GM19395 (cell line): ENCODE measurements at regions not wholly inside any gene's neighbourhood (a gene's known extent, or its start where the extent isn't known, plus 50 kb on each side); places are given as distances from the start of the nearest gene placed in this dataset.
A peak's percentile ranks its signal among the peaks of the same experiment; 100 is the strongest.

Experiments used
- ATAC-seq: cut with Tn5 transposase; IDR thresholded peaks from one replicate; pipeline ENCODE4 v1.9.1; 2021; ENCODE audit warnings: mild to moderate bottlenecking, moderate library complexity; ENCODE audit not compliant: unreplicated experiment

DNA sequence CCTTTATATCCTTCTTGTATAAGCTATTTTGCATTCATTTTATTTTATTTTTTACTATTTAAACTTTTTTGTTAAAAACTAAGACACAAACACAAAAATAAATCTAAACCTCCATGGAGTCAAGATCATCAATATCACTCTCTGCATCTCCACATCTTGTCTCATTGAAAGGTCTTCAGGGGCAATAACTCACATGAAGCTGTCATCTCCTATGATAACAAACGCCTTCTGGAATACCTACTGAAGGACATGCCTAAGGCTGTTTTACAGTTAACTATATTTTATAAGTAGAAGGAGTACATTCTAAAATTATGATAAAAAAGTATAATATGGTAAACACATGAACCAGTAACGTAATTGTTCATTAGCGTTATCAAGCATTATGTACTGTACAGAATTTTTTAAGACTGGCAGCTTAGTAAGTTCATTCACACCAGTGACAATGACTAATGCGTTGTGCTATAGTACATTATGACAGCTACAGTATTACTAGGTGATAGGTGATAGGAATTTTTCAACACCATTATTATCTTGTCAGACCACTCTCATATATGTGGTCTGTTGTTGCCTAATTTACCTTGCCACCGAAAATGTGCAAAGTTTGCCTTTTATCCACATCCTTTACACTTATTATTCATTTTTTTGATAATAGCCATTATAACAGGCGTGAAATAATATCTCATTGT is 390.7 kb upstream of the SLITRK1 start:
- ATAC-seq: no peak

DNA sequence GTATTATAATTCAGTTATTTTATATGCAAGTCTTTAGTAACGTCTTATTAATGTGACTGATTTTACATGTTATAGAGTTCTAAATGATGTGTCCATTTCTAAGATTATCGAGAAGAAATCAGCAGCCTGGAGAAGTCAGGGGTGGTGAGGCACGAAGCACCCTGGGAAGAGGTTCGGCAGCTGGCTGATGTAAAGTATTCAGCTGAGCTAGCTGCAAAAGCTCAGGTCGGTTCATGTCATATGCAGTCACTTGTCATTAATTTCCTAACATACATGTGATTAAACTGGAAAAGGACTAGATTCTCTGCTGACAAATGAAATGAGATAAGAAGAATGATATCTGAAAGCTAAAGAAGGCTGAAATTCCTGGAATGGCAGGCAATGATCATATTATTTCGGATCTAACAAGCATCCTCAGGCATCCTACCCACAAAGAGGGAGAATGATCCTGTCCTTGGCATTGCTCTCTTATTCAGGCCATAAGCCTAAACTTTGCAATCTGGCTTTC is 383.0 kb upstream of the SLITRK1 start:
- no peak for ATAC-seq

DNA sequence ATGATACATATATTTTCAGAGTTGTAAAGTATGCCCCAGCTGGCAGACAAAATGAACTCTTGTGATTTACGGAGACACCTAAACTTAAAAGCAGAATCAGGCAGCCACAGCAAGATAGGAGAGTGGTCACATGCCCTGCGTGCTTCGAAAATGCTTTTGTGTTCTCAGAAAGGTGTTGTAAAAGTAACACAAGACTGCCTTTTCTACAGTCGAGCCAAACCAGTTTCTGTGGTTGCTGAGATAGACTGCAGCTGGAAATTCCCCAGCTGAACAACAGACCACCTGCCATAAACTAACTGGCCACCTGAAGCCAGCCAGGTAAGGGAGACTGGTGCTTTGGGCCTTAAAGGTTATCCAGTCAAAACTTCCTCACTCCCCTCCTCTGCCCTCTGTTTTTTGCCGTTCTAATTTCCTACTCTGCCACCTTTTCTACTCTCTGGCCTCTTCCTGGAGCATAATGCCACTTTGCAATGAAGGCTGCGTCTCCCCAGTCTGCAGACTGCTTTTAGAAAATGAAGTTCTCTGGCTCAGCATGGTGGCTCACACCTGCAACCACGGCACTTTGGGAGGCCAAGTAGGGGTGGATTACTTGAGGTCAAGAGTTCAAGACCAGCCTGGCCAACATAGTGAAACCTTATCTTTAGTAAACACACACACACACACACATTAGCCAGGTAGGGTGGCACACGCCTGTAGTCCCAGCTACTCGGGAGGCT is 381.2 kb upstream of the SLITRK1 start:
- no peak for ATAC-seq

DNA sequence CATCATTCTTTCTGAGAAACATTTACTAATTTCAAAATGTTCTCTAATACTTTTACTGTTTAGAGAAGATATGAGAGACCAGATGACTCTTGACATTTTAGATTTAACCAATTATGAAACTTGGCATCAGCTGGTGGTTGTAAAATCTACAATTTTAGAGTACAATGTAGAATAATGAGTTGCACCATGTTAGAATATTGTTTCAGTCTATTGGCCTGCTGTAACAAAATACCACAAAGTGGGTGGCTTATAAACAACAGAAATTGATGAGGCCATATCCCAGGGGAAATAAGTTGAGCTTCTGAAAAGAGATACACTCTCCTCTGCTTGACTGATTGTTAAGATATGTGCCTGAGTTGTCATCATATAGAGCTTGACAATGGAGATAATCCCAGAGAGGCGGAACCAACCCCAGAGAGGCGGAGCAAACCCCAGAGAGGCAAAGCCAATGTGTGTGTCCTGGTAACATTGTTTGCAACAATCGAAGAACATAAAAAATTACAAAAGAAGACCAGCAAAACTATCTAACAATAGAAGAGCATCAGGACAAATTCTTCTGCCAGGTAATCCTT is 373.0 kb upstream of the SLITRK1 start:
- no peak for ATAC-seq

DNA sequence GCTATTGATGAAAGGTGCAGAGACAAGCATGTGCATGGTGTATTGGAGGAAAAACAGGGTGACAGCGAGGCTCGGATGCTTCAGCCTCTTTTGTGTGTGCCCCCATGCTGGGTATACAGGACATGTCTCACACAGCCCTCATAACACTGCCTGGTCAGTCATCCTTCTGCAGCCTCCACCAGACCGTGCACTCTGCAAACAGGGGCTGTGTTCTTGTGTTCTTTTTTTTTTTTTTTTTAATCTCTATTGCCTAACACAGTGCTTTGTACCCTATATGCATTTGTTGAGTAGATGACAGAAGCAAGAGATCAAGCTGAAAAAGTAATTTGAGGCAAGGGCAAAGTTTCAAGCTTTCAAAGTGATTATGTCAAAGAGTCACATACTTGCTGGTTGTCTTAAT is 367.2 kb upstream of the SLITRK1 start:
- ATAC-seq: no peak

DNA sequence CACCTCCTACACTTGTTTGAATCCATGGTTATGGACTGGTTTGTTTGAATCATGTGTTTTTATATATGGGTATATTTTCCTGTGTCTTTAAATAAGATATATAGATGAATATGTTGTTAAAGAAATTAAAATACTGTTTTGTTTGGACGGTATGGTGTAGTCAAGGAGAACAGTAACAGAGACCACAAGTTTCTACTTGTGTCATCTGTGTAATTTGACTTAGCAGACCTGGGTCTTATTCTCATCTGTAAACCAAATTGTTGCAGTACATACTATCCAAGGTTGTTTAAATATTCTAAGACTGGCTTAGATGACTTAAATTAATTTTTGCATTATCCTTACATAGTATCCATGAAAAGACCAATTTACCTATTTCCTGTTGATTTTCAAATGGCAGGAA is 361.1 kb upstream of the SLITRK1 start:
- ATAC-seq: no peak

DNA sequence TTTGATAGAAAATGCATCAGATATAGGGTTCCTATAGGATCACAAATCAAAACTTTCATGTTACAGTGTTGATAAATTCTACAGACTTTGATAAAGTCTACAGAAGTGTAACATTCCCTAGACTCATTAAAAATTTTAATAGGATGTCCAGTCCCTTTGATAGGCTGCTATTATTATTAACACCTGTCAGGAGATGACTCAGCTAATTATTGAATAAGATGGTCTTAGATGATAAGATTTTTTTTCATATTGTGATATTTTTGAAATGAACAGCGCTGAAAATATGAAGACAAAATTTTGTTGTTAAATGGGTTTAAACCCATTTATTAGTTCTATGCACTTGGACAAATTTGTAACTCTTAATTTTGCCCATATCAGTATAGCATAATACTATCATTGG is 356.8 kb upstream of the SLITRK1 start:
- no peak for ATAC-seq

DNA sequence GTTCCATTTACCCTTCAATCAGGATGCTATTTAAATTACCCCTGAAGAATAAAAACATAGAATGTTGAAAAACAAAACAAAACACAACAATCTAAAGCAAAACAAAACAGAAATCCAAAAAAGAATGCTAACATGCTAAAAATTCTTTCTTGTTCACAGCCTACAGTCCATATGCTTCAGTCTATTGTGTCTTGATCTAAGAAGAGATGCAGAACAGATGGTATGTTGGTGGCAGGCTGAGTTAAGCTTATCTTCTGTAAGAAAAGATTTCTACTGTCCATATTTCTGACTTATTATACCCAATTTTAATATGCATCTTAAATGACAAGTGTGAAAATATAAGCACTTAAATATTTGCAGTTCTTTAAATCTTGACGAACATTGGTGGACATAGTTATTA is 356.1 kb upstream of the SLITRK1 start:
- no peak for ATAC-seq

DNA sequence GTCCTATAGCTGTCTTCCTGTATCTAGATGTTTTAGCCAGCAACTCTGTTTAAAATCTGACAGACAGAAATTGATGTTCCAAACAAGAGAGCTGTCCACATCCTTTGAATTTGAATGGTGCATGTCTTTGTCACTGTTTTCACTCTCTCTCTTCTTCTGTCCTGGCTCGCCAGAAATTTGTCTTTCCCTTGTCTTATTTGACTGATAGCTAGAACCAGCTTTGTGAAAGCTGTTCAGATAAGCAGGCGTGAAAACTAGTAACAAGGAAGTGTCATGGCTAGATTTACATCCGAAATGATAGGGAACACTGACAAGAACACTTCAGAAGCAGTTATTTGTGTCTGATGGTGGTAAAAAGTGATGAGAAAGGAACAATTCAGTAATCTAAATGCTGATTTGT is 354.9 kb upstream of the SLITRK1 start:
- ATAC-seq: no peak

DNA sequence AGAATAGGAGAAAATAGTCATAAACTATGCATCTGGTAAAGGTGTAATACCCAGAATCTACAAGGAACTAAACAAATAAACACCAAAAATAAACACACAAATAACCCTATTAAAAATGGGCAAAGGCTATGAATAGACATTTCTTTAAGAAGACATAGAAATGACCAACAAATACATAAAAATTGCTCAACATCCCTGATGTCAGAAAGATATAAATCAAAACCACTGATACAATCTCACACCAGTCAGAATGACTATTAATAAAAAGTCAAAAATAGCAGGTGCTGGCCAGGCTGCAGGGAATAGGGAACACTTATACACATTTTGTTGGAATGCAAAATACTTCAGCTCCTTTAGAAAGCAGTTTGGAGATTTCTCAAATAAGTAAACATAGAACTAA is 352.1 kb upstream of the SLITRK1 start:
- ATAC-seq: no peak

DNA sequence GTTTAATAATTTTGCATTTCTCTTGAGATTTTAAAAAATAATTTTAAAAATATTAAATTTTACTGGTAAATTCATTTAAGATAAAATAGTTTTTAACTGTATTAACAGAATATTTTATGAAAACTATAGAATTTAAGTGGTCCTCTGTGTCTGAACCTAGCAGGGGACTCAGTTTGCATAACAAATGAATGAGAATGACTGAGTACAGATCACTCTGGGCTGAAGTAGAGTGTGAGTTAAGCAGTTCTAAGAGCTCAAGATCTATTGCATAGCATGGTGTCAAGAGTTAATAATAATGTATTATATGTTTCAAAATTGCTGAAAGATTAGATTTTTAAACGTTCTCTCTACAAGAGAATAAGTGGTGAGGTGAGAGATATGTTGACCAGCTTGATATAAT is 348.3 kb upstream of the SLITRK1 start:
- no peak for ATAC-seq

DNA sequence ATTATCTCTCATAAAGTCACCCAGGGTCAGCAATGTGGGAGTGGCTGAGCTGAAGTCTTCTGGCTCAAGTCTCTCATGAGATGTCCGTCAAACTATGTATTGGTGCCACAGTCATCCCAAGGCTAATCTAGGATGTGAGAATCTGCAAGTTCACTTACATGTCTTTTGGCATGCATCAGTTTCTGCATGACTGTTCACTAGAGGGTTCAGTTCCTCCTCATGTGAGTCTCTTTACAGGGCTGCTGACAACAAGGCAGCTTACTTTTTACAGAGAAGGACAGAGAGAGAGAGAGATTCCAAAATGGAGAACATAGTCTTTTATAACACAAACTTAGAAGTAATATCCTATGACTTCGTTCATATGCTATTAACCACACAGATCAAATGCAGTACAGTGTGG is 328.8 kb upstream of the SLITRK1 start:
- no peak for ATAC-seq

DNA sequence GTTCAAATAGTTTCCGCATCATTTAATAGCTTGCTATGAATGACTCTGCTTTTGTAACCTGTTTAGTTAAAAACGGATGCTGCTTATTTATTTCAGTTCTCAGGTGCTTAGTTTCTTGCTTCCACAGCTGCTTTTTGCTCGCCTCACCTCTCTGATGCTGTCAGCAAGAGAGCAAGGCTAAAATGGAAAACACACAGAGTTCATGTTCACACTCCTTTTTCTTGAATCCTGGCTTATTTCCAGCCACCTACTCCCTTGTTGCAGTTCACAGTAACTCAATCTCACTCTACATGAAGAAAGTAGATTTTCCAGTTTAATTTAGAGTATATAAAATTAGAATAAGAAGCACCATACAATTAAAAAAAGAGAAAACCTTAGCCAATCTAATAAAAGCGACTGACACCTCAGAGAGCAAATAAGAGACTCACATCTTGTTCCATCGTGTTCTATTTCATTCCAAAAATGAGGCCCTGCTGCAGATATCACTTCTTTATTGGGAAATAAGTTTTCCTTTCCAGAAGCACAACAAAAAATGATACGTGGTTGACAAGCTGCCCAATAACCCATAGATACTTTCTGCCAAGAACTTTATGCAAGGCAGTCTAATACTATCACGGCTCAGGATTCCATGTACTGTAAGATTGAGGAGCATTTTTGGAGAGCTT is 326.1 kb upstream of the SLITRK1 start:
- no peak for ATAC-seq

DNA sequence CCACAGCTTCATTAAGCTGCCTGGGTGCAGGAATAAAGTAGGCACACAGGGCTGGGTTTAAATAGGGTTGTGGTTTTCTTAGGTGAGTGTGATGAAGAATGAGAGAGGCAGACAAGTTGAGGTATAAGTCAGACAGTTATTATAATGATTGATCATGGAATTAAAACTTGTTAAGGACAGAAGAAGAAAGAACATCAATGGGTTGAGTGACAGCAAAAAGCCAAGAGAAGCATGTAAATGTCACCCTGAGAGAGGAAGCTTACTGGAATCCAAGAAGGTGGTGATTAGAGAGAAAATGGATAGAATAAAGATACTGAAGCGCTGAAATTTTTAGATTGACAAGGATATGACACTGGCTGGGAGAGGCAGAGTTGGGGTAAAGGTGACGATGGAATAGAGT is 325.2 kb upstream of the SLITRK1 start:
- ATAC-seq: no peak

DNA sequence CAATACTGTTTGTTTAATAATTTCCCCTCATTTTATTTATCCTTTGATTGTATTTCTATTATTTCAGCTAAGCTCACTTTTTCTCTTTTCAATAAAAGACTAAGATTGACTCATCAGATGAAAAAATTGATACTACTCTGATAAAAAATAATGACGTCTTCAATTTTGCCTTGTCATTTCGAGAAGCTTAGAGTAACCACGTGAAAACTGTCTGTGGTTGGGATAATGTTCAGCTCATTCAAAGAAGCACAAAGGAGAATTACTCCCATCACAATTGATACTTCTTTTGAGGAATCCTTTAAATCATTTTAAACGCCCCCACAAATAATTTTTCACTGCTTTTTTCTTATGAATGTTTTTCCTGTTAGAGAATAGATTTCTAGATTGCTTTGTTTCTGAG is 318.7 kb upstream of the SLITRK1 start:
- ATAC-seq: no peak

DNA sequence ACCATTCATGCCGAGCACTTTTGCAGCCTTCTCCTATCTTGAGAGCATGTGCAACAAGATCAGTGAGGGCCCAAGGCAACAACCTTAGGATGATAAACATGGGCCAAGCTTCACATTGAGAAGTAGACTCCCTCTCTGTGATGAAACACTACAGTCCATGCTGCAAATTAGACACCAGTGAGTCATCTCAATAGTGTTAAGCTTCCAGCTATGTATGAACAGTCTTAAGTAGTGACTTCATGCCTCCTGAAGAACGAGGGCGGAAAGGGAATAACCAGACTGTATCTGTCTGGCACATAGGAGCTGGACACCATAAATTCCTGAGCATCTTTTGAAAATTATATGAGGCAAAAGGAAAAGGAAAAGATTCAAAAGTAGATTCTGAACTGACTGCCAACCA is 309.9 kb upstream of the SLITRK1 start:
- no peak for ATAC-seq

DNA sequence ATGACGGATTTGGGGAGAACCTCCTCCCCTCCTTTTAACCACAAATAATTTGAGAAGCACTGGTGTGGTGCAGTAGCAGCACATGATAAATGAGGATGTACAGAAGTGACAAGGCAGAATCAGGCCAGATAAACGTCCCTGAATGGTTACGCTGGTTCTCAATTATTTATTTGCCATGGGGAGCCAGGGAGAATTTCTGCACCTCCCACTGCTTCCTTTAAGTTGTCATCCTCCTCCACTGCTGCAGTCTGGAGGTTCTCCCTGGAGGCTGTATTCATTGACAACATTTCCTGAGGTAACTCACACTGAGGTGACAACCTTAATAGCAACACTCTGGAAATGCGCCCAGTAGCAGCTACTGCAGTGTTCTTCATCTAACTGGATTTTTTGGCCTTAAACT is 308.9 kb upstream of the SLITRK1 start:
- ATAC-seq: no peak

DNA sequence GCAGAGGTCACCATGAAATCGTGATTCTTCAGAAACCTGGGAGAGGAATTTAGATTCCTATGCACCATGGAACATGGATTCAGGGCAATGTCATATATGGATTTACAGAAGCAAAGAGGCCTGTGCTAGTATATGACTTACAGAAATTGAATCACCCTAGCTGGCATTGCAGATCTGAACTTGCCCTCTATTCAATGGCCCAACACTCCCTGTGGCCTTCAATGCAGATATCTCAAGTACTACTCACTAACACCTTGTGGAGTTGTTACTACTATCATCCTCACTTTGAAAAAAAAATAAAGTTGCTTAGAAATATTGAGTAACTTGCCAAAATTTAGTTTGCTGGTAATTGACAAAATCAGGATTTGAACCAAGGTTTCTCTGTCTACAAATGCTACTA is 305.4 kb upstream of the SLITRK1 start:
- ATAC-seq: no peak

DNA sequence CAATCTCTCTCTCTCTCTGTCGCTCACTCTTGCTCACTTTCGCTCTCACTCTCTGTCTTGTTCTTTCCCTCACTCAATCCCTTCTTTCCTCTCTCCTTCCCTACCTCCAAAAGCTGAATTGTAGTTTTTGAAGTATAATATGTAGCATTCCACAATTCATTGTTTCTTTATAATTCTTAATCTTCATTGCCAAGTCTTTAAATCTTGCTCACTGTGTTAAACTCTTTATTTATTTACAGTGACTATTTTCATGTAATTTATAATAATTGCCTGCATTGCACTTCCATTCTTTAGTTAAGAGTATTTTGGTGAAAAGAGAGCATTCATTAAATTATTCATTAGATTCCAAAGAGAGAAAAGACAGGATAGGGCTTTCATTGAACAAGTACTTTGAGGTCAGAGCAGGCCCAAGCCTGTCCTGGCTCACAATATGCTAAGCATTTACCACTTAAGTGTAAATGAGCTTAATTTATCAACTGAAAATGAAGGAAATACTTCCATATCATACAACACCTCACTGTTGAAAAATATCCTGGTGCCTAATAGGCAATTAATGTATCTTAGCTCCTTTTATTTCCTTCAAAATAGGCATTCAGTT is 257.4 kb upstream of the SLITRK1 start:
- ATAC-seq: no peak

DNA sequence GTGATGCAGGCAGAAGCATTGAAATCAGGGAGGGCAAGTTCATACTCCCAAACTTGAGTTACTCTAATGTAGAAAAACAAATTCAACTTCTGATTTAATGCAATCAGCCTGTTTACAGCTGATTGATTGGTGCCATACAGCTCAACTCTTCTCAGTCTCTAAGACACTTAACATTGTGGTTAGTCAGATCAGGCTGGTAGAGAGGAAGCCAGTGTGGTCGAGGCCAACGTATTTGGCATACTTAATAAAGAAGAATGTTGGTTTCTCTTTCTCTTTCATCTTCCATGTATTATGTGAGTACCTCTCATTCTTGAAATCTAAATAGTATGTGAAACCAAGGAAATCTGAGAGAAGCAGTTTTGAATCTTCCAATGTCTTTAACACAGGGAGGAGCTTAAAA is 255.0 kb upstream of the SLITRK1 start:
- peak; percentile 97 for ATAC-seq

DNA sequence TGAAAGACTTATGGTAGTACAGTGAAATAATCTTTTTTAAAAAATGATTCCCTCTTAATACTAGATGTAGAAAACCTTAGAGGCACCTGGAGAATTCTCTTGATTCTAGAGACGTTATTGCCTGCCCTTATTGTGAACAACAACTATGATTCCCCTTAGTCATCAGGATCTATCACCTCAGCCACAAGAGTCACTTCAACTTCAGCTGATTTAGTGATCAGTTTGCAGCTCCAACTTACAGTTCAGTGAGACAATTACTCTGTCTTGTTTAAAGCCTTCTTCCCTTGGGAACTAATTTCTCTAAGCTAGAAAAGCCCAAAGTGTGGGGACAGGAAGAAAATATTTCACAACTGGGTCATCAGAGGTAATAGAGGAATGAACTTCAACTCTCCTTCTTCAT is 254.3 kb upstream of the SLITRK1 start:
- ATAC-seq: peak; percentile 18
